Fibroblast of lung (primary cell): ENCODE measurements at regions not wholly inside any gene's neighbourhood (a gene's known extent, or its start where the extent isn't known, plus 50 kb on each side); places are given as distances from the start of the nearest gene placed in this dataset.

Experiments used
- DNase-seq, 2 donors: peaks; one replicate each; pipeline versions ENCODE4 v3.0.0 to v3.0.0-alpha.2; 2010; ENCODE audit warnings: low read depth in 2 of 2
- H2AFZ ChIP-seq: 2 replicates; pipeline ENCODE4 v1.5.1; 2012; ENCODE audit warnings: low read length, control low read depth, inconsistent platforms
- H3K27ac ChIP-seq: 2 replicates; pipeline ENCODE4 v1.5.1; 2011; ENCODE audit warnings: low read length, control low read depth; ENCODE audit not compliant: insufficient read depth
- H3K27me3 ChIP-seq: 2 replicates; pipeline ENCODE4 v1.5.1; 2011; ENCODE audit warnings: mild to moderate bottlenecking, low read length; ENCODE audit not compliant: control insufficient read depth, insufficient read depth
- H3K36me3 ChIP-seq: 2 replicates; pipeline ENCODE4 v1.5.1; 2011; ENCODE audit warnings: low read length; ENCODE audit not compliant: control insufficient read depth, insufficient read depth
- H3K4me1 ChIP-seq: 2 replicates; pipeline ENCODE4 v1.5.1; 2011; ENCODE audit warnings: low read length; ENCODE audit not compliant: control insufficient read depth, insufficient read depth; ENCODE audit errors: extremely low read depth
- H3K4me2 ChIP-seq: 2 replicates; pipeline ENCODE4 v1.5.1; 2011; ENCODE audit warnings: low read length, control low read depth; ENCODE audit not compliant: insufficient read depth; ENCODE audit errors: extremely low read depth
- H3K4me3 ChIP-seq, 4 experiments: fragments of 200-600 bp in 1 of 4; sonication (generic) in 1 of 4; replicated peaks in 1 of 4; 2 replicates each; pipeline ENCODE4 v1.5.1; 2011 to 2016; ENCODE audit warnings: low read length in 4 of 4, low read depth in 3 of 4, mild to moderate bottlenecking in 3 of 4, control low read depth in 2 of 4, inconsistent platforms in 1 of 4, mixed read lengths in 1 of 4; ENCODE audit not compliant: insufficient read depth in 1 of 4; ENCODE audit errors: control extremely low read depth in 1 of 4
- H3K79me2 ChIP-seq: 2 replicates; pipeline ENCODE4 v1.5.1; 2012; ENCODE audit warnings: mild to moderate bottlenecking, low read length, inconsistent platforms; ENCODE audit not compliant: control insufficient read depth, insufficient read depth
- H3K9ac ChIP-seq: 2 replicates; pipeline ENCODE4 v1.5.1; 2011; ENCODE audit warnings: mild to moderate bottlenecking, low read length, control low read depth; ENCODE audit not compliant: insufficient read depth
- H3K9me3 ChIP-seq: 2 replicates; pipeline ENCODE4 v1.5.1; 2012; ENCODE audit warnings: low read depth, low read length; ENCODE audit not compliant: control insufficient read depth, insufficient read depth
- H4K20me1 ChIP-seq: 2 replicates; pipeline ENCODE4 v1.5.1; 2011; ENCODE audit warnings: low read length; ENCODE audit not compliant: control insufficient read depth, insufficient read depth; ENCODE audit errors: extremely low read depth
- EZH2 ChIP-seq: IDR thresholded peaks from 2 replicates; pipeline ENCODE4 v1.5.1; 2012; ENCODE audit warnings: low read length, control low read depth, mild to moderate bottlenecking; ENCODE audit errors: missing control alignments
- TF ChIP-seq, protein P1 (sequence below), 2 donors: IDR thresholded peaks in 1 of 2; conservative IDR thresholded peaks in 1 of 2; 1 replicate in 1 of 2; 2 replicates in 1 of 2; pipeline ENCODE4 v1.5.1; 2011 to 2012; ENCODE audit warnings: low read length in 2 of 2, control low read depth in 1 of 2, inconsistent platforms in 1 of 2, low read depth in 1 of 2, mild to moderate bottlenecking in 1 of 2

DNA sequence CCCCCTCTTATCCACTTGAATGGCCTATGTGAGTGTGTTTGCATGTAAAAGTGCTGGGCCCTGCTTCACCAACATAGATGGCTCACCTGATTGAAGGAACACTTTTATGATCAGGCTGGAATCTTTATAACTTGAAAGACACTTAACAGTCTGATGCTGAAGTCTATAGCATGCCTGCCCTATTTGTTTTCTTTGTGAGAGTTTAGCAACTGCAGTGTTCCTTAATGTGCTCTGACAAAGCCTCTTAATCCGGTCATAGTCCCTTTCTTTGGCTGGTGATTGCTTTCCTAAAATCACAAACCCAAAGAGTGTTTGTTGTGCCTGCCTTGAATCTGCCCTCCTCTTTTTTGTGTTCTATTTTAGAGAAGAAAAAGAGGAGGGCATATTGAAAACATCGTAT is 1382.8 kb upstream of the CELF4 start:
- no peaks in the 10 kb centered on the region for H3K4me1 ChIP-seq
- H3K27ac ChIP-seq, result no peak overlapping the region
- no peak overlapping the region for H3K4me3 ChIP-seq
- no peak overlapping the region for H2AFZ ChIP-seq
- DNase-seq, result no peak
- no peaks in the 10 kb centered on the region for H3K27me3 ChIP-seq
- H4K20me1 ChIP-seq, result no peaks in the 10 kb centered on the region
- H3K9me3 ChIP-seq, result no peaks in the 10 kb centered on the region
- no peak overlapping the region for H3K4me2 ChIP-seq
- TF ChIP-seq, protein P1, sequence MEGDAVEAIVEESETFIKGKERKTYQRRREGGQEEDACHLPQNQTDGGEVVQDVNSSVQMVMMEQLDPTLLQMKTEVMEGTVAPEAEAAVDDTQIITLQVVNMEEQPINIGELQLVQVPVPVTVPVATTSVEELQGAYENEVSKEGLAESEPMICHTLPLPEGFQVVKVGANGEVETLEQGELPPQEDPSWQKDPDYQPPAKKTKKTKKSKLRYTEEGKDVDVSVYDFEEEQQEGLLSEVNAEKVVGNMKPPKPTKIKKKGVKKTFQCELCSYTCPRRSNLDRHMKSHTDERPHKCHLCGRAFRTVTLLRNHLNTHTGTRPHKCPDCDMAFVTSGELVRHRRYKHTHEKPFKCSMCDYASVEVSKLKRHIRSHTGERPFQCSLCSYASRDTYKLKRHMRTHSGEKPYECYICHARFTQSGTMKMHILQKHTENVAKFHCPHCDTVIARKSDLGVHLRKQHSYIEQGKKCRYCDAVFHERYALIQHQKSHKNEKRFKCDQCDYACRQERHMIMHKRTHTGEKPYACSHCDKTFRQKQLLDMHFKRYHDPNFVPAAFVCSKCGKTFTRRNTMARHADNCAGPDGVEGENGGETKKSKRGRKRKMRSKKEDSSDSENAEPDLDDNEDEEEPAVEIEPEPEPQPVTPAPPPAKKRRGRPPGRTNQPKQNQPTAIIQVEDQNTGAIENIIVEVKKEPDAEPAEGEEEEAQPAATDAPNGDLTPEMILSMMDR (conservative IDR thresholded peaks at IDR 0.05 in 1 of 2, IDR thresholded peaks at IDR 0.05 in 1 of 2; ENCODE audit: low read depth in 1 of 2, low read length in 2 of 2), result no peak
- no peak for TF ChIP-seq EZH2
- no peaks in the 10 kb centered on the region for H3K36me3 ChIP-seq
- H3K9ac ChIP-seq, result no peak overlapping the region
- no peaks in the 10 kb centered on the region for H3K79me2 ChIP-seq

DNA sequence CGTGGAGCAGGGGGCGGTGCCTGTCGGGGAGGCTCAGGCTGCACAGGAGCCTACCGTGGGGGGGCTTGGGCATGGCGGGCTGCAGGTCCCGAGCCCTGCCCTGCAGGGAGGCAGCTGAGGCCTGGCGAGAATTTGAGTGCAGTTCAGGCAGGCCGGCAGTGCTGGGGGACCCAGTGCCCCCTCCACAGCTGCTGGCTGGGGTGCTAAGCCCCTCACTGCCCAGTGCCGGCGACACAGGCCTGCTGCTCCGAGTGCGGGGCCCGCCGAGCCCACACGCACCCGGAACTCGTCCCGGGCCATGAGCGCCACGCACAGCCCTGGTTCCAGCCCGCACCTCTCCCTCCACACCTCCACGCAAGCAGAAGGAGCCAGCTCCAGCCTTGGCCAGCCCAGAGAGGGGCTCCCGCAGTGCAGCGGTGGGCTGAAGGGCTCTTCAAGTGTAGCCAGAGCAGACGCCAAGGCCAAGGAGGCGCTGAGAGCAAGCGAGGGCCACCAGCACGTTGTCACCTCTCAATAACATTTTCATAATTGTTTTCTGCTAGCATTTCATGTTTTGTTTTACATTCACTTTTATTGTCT is 1378.9 kb upstream of the CELF4 start:
- no peaks in the 10 kb centered on the region for H3K9me3 ChIP-seq
- H3K36me3 ChIP-seq, result no peaks in the 10 kb centered on the region
- no peaks in the 10 kb centered on the region for H3K79me2 ChIP-seq
- H3K4me3 ChIP-seq, result no peak overlapping the region
- H3K4me2 ChIP-seq, result no peak overlapping the region
- H2AFZ ChIP-seq, result no peak overlapping the region
- H3K27ac ChIP-seq, result no peak overlapping the region
- H3K27me3 ChIP-seq, result no peaks in the 10 kb centered on the region
- H3K9ac ChIP-seq, result no peak overlapping the region
- TF ChIP-seq, protein P1 (conservative IDR thresholded peaks at IDR 0.05 in 1 of 2, IDR thresholded peaks at IDR 0.05 in 1 of 2; ENCODE audit: low read depth in 1 of 2, low read length in 2 of 2), result no peak
- no peak for TF ChIP-seq EZH2
- DNase-seq, result no peak
- no peaks in the 10 kb centered on the region for H3K4me1 ChIP-seq
- no peaks in the 10 kb centered on the region for H4K20me1 ChIP-seq

DNA sequence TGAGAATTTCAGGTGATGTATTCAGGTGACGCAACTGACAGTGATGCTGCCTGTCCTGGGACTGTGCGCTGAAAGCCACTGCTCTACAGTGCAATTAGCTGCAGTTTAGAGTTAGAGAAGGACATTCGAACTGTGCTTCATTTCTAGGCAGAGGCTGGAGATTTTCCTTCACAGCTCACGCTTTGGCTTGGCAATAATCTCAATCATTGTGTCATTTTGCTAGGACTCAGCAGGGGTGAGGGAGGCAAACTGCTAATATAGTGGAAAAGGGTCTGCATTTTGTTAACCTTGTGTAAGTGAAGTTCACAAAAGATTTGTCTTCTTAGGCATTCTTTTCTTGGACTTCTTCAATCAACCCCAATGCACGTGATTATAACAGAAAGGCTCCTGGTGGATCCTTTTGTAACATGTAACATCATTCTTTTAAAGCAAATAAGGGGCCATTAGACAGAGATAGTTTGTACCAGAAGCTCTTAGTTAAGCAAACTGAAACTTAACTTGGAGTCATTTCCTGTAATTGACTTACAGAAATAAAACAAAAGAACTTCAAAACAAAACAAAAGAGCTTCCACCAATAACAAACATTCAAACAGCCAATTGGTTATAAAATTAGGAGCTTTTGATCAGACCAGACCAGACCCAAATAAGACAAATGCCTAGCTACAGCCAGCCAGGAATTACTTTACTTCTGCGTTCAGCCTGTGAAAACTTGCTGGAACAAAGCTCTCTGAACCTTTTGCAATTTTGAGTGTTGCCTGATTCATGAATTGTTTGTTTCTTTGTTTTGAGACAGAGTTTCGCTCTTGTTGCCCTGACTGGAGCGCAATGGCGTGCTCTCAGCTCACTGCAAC is 1376.3 kb upstream of the CELF4 start:
- Histone ChIP-seq H3K4me1 (no peaks in the 10 kb centered on the region), H3K79me2 (no peaks in the 10 kb centered on the region), H3K4me3 (no peak overlapping the region), H3K9me3 (no peaks in the 10 kb centered on the region), H3K4me2 (no peak overlapping the region), H3K36me3 (no peaks in the 10 kb centered on the region), H3K9ac (no peak overlapping the region), H3K27ac (no peak overlapping the region), H2AFZ (no peak overlapping the region), H3K27me3 (no peaks in the 10 kb centered on the region), H4K20me1 (no peaks in the 10 kb centered on the region)
- no peak for TF ChIP-seq EZH2
- no peak for DNase-seq
